ENCODE measurements at regions not wholly inside any gene's neighbourhood (a gene's known extent, or its start where the extent isn't known, plus 50 kb on each side); places are given as distances from the start of the nearest gene placed in this dataset.
"Not testable (repeated sequence)": the region's sequence is repeated elsewhere in the genome, so short reads cannot be mapped to it uniquely, and the experiment has no call there.

DNA sequence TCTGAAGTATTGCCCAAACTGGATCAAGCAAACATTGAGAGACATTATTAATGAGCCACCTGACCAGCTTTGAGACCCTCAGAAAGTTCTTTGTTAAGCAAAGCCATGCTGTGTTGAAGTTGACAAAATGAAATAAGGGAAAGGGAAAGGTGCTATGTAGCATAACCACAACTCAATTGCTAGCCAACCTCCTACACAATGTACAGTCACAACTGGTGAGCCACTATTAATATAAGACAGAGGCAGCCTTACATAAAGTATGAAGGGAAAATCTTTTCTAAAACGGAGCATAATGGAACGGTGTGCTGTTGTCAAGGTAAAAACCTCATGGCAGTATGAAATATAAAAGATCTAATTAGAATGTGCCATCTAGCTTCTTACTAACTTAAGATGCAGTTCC lies 375.8 kb upstream of the ST8SIA4 start:
- no peak overlapping the region for H3K9ac ChIP-seq (ENCODE audit: low read depth, low read length)
- H3K4me1 ChIP-seq (ENCODE audit: insufficient read depth, low read length): no peaks in the 10 kb centered on the region
- H3K27me3 ChIP-seq (ENCODE audit: insufficient read depth, low read length): no peaks in the 10 kb centered on the region
- no peak overlapping the region for H3K27ac ChIP-seq (ENCODE audit: low read length)
- H3K9me3 ChIP-seq (ENCODE audit: insufficient read depth, low read depth, low read length): no peaks in the 10 kb centered on the region
- no peaks in the 10 kb centered on the region for H3K36me3 ChIP-seq (ENCODE audit: insufficient read depth, low read depth, low read length)
- no peak overlapping the region for H3K4me3 ChIP-seq (ENCODE audit: low read length)

DNA sequence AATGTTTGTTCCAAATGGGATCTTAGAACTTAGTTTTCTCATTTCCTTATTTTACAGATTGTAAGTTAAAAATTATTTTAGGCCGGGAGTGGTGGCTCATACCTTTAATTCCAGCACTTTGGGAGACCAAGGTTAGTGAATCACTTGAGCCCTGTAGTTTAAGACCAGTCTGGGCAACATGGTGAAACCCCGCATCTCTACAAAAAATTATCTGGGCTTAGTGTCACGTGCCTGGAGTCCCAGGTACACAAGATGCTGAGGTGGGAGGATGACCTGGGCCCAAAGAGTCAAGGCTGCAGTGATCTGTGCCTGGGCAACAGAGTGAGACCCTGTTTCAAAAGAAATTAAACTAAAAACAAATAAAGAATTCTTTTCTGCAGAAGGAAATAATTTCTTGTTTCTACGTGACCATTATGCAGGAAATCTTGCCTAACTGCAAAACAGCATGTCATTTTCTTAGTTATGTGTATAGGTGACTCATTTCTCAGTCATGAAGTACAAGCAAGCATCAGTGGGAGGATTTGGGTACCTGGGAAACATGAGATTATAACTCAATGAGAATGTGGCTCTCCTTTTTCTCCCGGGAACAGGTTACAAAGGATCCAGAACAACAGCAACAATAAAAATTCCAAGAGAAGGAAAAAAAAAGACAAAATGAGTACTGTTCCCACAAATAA lies 375.1 kb upstream of the ST8SIA4 start:
- H3K27me3 ChIP-seq (ENCODE audit: insufficient read depth, low read length): no peaks in the 10 kb centered on the region
- H3K27ac ChIP-seq (ENCODE audit: low read length): no peak overlapping the region
- no peaks in the 10 kb centered on the region for H3K9me3 ChIP-seq (ENCODE audit: insufficient read depth, low read depth, low read length)
- H3K9ac ChIP-seq (ENCODE audit: low read depth, low read length): no peak overlapping the region
- H3K36me3 ChIP-seq (ENCODE audit: insufficient read depth, low read depth, low read length): no peaks in the 10 kb centered on the region
- H3K4me1 ChIP-seq (ENCODE audit: insufficient read depth, low read length): no peaks in the 10 kb centered on the region
- no peak overlapping the region for H3K4me3 ChIP-seq (ENCODE audit: low read length)

- Histone ChIP-seq H3K4me3 (ENCODE audit: low read length) (no peak overlapping the region), H3K27ac (ENCODE audit: low read length) (no peak overlapping the region), H3K27me3 (ENCODE audit: insufficient read depth, low read length) (no peaks in the 10 kb centered on the region), H3K36me3 (ENCODE audit: insufficient read depth, low read depth, low read length) (no peaks in the 10 kb centered on the region), H3K4me1 (ENCODE audit: insufficient read depth, low read length) (no peaks in the 10 kb centered on the region), H3K9me3 (ENCODE audit: insufficient read depth, low read depth, low read length) (no peaks in the 10 kb centered on the region), H3K9ac (ENCODE audit: low read depth, low read length) (no peak overlapping the region)
Observed at GRCh38 chr5:101271945-101272344, 368.9 kb upstream of the ST8SIA4 start.

DNA sequence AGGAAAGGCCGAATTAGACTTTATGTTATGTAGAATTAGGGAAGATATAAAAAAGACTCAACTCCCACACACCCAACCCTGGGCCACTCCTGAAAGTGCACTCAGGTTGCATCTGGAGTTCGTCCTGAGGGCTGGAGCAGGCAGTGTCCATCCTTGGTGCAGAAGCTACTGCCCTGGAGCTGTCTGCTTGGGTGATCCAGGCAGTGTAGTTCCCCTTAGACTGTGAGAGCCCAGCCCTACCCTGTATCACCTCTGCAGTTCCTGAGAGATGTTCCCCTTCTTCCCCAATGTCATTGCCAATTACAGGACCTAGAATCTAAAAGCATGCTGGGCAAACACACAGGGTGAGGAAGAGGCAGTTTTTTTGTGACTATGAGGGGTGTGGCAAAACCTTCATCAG lies 368.3 kb upstream of the ST8SIA4 start:
- no peaks in the 10 kb centered on the region for H3K4me1 ChIP-seq (ENCODE audit: insufficient read depth, low read length)
- no peak overlapping the region for H3K9ac ChIP-seq (ENCODE audit: low read depth, low read length)
- H3K27me3 ChIP-seq (ENCODE audit: insufficient read depth, low read length): no peaks in the 10 kb centered on the region
- no peak overlapping the region for H3K4me3 ChIP-seq (ENCODE audit: low read length)
- no peaks in the 10 kb centered on the region for H3K36me3 ChIP-seq (ENCODE audit: insufficient read depth, low read depth, low read length)
- no peaks in the 10 kb centered on the region for H3K9me3 ChIP-seq (ENCODE audit: insufficient read depth, low read depth, low read length)
- H3K27ac ChIP-seq (ENCODE audit: low read length): no peak overlapping the region

- H3K9me3 ChIP-seq (ENCODE audit: insufficient read depth, low read depth, low read length): peaks cover 6% of the 10 kb centered on the region; the same call in 1 of the 2 replicates
- H3K9ac ChIP-seq (ENCODE audit: low read depth, low read length): no peak overlapping the region
- no peaks in the 10 kb centered on the region for H3K27me3 ChIP-seq (ENCODE audit: insufficient read depth, low read length)
- no peaks in the 10 kb centered on the region for H3K36me3 ChIP-seq (ENCODE audit: insufficient read depth, low read depth, low read length)
- H3K4me3 ChIP-seq (ENCODE audit: low read length): no peak overlapping the region
- H3K27ac ChIP-seq (ENCODE audit: low read length): no peak overlapping the region
- H3K4me1 ChIP-seq (ENCODE audit: insufficient read depth, low read length): no peaks in the 10 kb centered on the region
Observed at GRCh38 chr5:101260857-101261256, 357.8 kb upstream of the ST8SIA4 start.

DNA sequence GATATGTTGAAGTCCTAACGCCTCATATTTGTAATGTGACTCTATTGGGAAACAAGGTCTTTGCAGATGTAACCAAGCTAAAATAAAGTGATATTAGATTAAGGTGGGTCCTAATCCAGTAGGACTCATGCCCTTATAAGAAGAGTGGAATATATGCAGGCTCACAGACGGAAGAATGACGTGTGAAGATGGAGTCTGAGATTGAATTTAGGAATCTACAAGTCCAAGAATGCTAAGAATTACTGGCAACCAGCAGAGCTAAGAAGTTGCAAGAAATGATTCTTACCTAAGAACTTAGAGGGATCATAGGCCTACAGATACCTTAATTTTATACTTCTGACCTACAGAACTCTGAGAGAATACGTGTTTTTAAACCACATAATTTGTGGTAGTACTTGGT lies 350.0 kb upstream of the ST8SIA4 start:
- Histone ChIP-seq H3K36me3 (ENCODE audit: insufficient read depth, low read depth, low read length) (no peaks in the 10 kb centered on the region), H3K27me3 (ENCODE audit: insufficient read depth, low read length) (no peaks in the 10 kb centered on the region), H3K27ac (ENCODE audit: low read length) (no peak overlapping the region), H3K9ac (ENCODE audit: low read depth, low read length) (no peak overlapping the region), H3K9me3 (ENCODE audit: insufficient read depth, low read depth, low read length) (no peaks in the 10 kb centered on the region), H3K4me3 (ENCODE audit: low read length) (no peak overlapping the region), H3K4me1 (ENCODE audit: insufficient read depth, low read length) (no peaks in the 10 kb centered on the region)

GRCh38 chr5:101244621-101245020 lies 341.5 kb upstream of the ST8SIA4 start:
- Histone ChIP-seq H3K9ac (ENCODE audit: low read depth, low read length) (no peak overlapping the region), H3K27ac (ENCODE audit: low read length) (no peak overlapping the region), H3K9me3 (ENCODE audit: insufficient read depth, low read depth, low read length) (no peaks in the 10 kb centered on the region), H3K27me3 (ENCODE audit: insufficient read depth, low read length) (no peaks in the 10 kb centered on the region), H3K36me3 (ENCODE audit: insufficient read depth, low read depth, low read length) (no peaks in the 10 kb centered on the region), H3K4me1 (ENCODE audit: insufficient read depth, low read length) (no peaks in the 10 kb centered on the region), H3K4me3 (ENCODE audit: low read length) (no peak overlapping the region)

GRCh38 chr5:101212942-101213514 lies 309.9 kb upstream of the ST8SIA4 start:
- H3K4me3 ChIP-seq (ENCODE audit: low read length): no peak overlapping the region
- peaks cover 9% of the 10 kb centered on the region for H3K4me1 ChIP-seq (ENCODE audit: insufficient read depth, low read length)
- H3K9me3 ChIP-seq (ENCODE audit: insufficient read depth, low read depth, low read length): no peaks in the 10 kb centered on the region; the same call in 1 of the 2 replicates
- H3K27ac ChIP-seq (ENCODE audit: low read length): no peak overlapping the region
- no peak overlapping the region for H3K9ac ChIP-seq (ENCODE audit: low read depth, low read length)
- no peaks in the 10 kb centered on the region for H3K36me3 ChIP-seq (ENCODE audit: insufficient read depth, low read depth, low read length)
- H3K27me3 ChIP-seq (ENCODE audit: insufficient read depth, low read length): no peaks in the 10 kb centered on the region

DNA sequence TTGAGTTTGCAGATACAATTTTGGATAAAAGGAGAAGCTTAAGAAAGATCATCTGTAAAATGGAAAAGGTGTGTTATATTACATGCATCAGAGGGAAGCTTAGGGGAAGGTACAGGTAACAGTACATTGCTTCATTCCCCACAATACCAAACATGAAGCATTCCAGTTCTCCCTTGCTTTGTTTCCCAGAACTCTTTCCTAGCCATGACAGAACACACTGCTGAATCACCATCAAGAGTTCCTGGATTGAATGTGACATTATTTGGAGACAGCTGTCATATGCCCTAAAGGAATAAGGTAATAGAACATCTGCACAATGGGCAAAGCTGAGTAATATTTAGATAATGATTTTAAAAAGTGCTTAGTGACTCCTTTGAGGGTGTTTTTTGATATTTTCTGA lies 303.5 kb upstream of the ST8SIA4 start:
- no peaks in the 10 kb centered on the region for H3K36me3 ChIP-seq (ENCODE audit: insufficient read depth, low read depth, low read length)
- H3K4me1 ChIP-seq (ENCODE audit: insufficient read depth, low read length): no peaks in the 10 kb centered on the region
- no peak overlapping the region for H3K4me3 ChIP-seq (ENCODE audit: low read length)
- no peak overlapping the region for H3K27ac ChIP-seq (ENCODE audit: low read length)
- no peaks in the 10 kb centered on the region; the same call in 1 of the 2 replicates for H3K9me3 ChIP-seq (ENCODE audit: insufficient read depth, low read depth, low read length)
- H3K9ac ChIP-seq (ENCODE audit: low read depth, low read length): no peak overlapping the region
- no peaks in the 10 kb centered on the region for H3K27me3 ChIP-seq (ENCODE audit: insufficient read depth, low read length)

- not testable (repeated sequence) for H3K9ac ChIP-seq (ENCODE audit: low read depth, low read length); H3K4me1 ChIP-seq (ENCODE audit: insufficient read depth, low read length); H3K4me3 ChIP-seq (ENCODE audit: low read length); H3K36me3 ChIP-seq (ENCODE audit: insufficient read depth, low read depth, low read length); H3K27me3 ChIP-seq (ENCODE audit: insufficient read depth, low read length); H3K9me3 ChIP-seq (ENCODE audit: insufficient read depth, low read depth, low read length); H3K27ac ChIP-seq (ENCODE audit: low read length)
Observed at GRCh38 chr5:101205065-101205464, 302.0 kb upstream of the ST8SIA4 start.

DNA sequence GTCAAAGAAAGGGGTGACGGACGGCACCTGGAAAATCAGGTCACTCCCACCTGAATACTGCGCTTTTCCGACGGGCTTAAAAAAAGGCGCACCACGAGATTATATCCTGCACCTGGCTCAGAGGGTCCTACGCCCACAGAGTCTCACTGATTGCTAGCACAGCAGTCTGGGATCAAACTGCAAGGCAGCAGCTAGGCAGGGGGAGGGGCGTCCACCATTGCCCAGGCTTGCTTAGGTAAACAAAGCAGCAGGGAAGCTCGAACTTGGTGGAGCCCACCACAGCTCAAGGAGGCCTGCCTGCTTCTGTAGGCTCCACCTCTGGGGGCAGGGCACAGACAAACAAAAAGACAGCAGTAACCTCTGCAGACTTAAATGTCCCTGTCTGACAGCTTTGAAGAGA lies 277.3 kb upstream of the ST8SIA4 start:
- H3K36me3 ChIP-seq (ENCODE audit: insufficient read depth, low read depth, low read length); H3K4me3 ChIP-seq (ENCODE audit: low read length); H3K9ac ChIP-seq (ENCODE audit: low read depth, low read length); H3K4me1 ChIP-seq (ENCODE audit: insufficient read depth, low read length); H3K27ac ChIP-seq (ENCODE audit: low read length); H3K27me3 ChIP-seq (ENCODE audit: insufficient read depth, low read length): not testable (repeated sequence)
- peaks cover 14% of the 10 kb centered on the region for H3K9me3 ChIP-seq (ENCODE audit: insufficient read depth, low read depth, low read length)

DNA sequence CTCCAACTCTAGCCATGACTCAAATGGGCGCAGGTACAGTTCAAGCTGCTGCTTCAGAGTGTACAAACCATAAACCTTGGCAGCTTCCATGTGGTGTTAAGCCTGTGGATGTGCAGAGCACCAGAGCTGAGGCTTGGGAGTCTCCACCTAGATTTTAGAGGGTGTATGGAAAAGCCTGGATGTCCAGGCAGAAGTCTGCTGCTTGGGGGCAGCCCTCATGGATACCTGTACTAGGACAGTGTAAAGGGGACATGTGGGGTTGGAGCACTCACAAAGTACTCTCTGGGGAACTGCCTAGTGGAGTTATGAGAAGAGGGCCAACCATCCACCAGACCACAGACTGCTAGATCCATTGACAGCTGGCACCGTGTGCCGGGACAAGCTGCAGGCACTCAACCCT lies 273.5 kb upstream of the ST8SIA4 start:
- Histone ChIP-seq H3K27ac (ENCODE audit: low read length) (no peak overlapping the region), H3K36me3 (ENCODE audit: insufficient read depth, low read depth, low read length) (no peaks in the 10 kb centered on the region), H3K4me1 (ENCODE audit: insufficient read depth, low read length) (no peaks in the 10 kb centered on the region), H3K27me3 (ENCODE audit: insufficient read depth, low read length) (no peaks in the 10 kb centered on the region), H3K9ac (ENCODE audit: low read depth, low read length) (no peak overlapping the region), H3K9me3 (ENCODE audit: insufficient read depth, low read depth, low read length) (peaks cover 14% of the 10 kb centered on the region), H3K4me3 (ENCODE audit: low read length) (no peak overlapping the region)
